SK-N-SH (cell line): ENCODE measurements at regions not wholly inside any gene's neighbourhood (a gene's known extent, or its start where the extent isn't known, plus 50 kb on each side); places are given as distances from the start of the nearest gene placed in this dataset.

Source experiments
- CTCF ChIP-seq: fragments of 200-600 bp; sonication (generic); IDR thresholded peaks from 2 replicates; pipeline ENCODE4 v1.6.1; 2017; ENCODE audit warnings: antibody characterized with exemption, mild to moderate bottlenecking, moderate library complexity
- GABPA ChIP-seq: IDR thresholded peaks from 2 replicates; pipeline ENCODE4 v1.4.0; 2012; ENCODE audit warnings: low read depth, mild to moderate bottlenecking
- POLR2AphosphoS5 ChIP-seq: IDR thresholded peaks from 2 replicates; pipeline ENCODE4 v1.6.1; 2012; ENCODE audit warnings: low read depth, low read length
- YY1 ChIP-seq: IDR thresholded peaks from 2 replicates; pipeline ENCODE4 v1.4.0; 2012; ENCODE audit warnings: low read depth, mild to moderate bottlenecking
- TF ChIP-seq, protein P1 (sequence below): IDR thresholded peaks from 2 replicates; pipeline ENCODE4 v1.4.0; 2012; ENCODE audit warnings: low read depth

- no peak for TF ChIP-seq CTCF
- TF ChIP-seq, protein P1, sequence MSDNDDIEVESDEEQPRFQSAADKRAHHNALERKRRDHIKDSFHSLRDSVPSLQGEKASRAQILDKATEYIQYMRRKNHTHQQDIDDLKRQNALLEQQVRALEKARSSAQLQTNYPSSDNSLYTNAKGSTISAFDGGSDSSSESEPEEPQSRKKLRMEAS: no peak
- no peak for TF ChIP-seq POLR2AphosphoS5
- no peak for TF ChIP-seq GABPA
- no peak for TF ChIP-seq YY1
These were observed 398.8 kb upstream of the RAG2 start for GRCh38 chr11:36996795-36997194.
